GM12878 (cell line): ENCODE measurements at regions not wholly inside any gene's neighbourhood (a gene's known extent, or its start where the extent isn't known, plus 50 kb on each side); places are given as distances from the start of the nearest gene placed in this dataset.

Experiments used
- ATAC-seq: fragments of 200-7000 bp; cut with Tn5 transposase; 3 replicates; pipeline ENCODE4 v1.9.1; 2020; ENCODE audit warnings: mild to moderate bottlenecking, moderate library complexity
- BruUV-seq: library from RNA; stranded (reverse); fragments of 400-500 nt; replicated peaks from 2 replicates; lab custom pipeline; 2021; lab: Mats Ljungman, UMichigan
- CTCF ChIA-PET: fragments of 300-600 bp; sonication (Branson Sonifier 250); formaldehyde crosslinking; extraction: SDS; loops from one replicate; lab custom pipeline; 2021; ENCODE audit warnings: inconsistent platforms; lab: Yijun Ruan, JAX
- POLR2A ChIA-PET: fragments of 350-600 bp; formaldehyde crosslinking; extraction: SDS; loops from one replicate; lab custom pipeline; 2021; ENCODE audit warnings: inconsistent platforms; lab: Charles Lee
- RAD21 ChIA-PET: fragments of 300-600 bp; sonication (Branson Sonifier 250); formaldehyde crosslinking; loops from one replicate; lab custom pipeline; 2023; ENCODE audit warnings: antibody characterized with exemption; ENCODE audit not compliant: unreplicated experiment; lab: Charles Lee
- SMC1A ChIA-PET: fragments of 300-600 bp; sonication (Branson Sonifier 250); formaldehyde crosslinking; loops from one replicate; lab custom pipeline; 2023; ENCODE audit not compliant: unreplicated experiment, uncharacterized antibody; lab: Charles Lee
- DNase-seq: peaks from one replicate; pipeline ENCODE4 v3.0.0-alpha.2; 2011; ENCODE audit warnings: low read depth, low spot score
- FAIRE-seq: peaks from 3 replicates; lab custom pipeline; 2011; peaks lifted over from hg19 to GRCh38; lab: Jason Lieb, UNC
- H2AFZ ChIP-seq: 2 replicates; pipeline ENCODE4 v1.6.0; 2011; ENCODE audit warnings: low read depth, low read length, control low read depth; ENCODE audit not compliant: control insufficient read depth
- H3K27ac ChIP-seq: 2 replicates; pipeline ENCODE4 v1.5.1; 2011; ENCODE audit warnings: control low read depth; ENCODE audit not compliant: control insufficient read depth, insufficient read depth
- H3K27me3 ChIP-seq, 2 experiments: replicated peaks in 1 of 2; 2 replicates each; pipeline versions ENCODE4 v1.6.0 to v1.6.1; 2011; ENCODE audit warnings: low read length in 1 of 2; ENCODE audit not compliant: control insufficient read depth in 2 of 2, insufficient read depth in 2 of 2
- H3K36me3 ChIP-seq, 2 experiments: 2 replicates each; pipeline ENCODE4 v1.5.1; 2011; ENCODE audit warnings: low read length in 1 of 2; ENCODE audit not compliant: control insufficient read depth in 2 of 2, insufficient read depth in 2 of 2
- H3K4me1 ChIP-seq: 2 replicates; pipeline ENCODE4 v1.6.1; 2011; ENCODE audit warnings: mild to moderate bottlenecking, low read length, moderate library complexity, mixed read lengths; ENCODE audit not compliant: control insufficient read depth, insufficient read depth
- H3K4me2 ChIP-seq: 2 replicates; pipeline ENCODE4 v1.6.0; 2011; ENCODE audit warnings: control low read depth; ENCODE audit not compliant: control insufficient read depth, insufficient read depth
- H3K4me3 ChIP-seq: fragments of 200-600 bp; sonication (generic); 2 replicates; pipeline ENCODE4 v1.5.1; 2016
- H3K79me2 ChIP-seq: 2 replicates; pipeline ENCODE4 v1.6.0; 2011; ENCODE audit warnings: low read length; ENCODE audit not compliant: control insufficient read depth, insufficient read depth
- H3K9ac ChIP-seq: 2 replicates; pipeline ENCODE4 v1.8.0; 2011; ENCODE audit warnings: low read length, control low read depth, mixed read lengths; ENCODE audit not compliant: control insufficient read depth, insufficient read depth
- H3K9me3 ChIP-seq: replicated peaks from 3 replicates; pipeline ENCODE4 v1.5.1; 2011; ENCODE audit warnings: mild to moderate bottlenecking, low read length; ENCODE audit not compliant: control insufficient read depth, insufficient read depth
- H4K20me1 ChIP-seq: 2 replicates; pipeline ENCODE4 v1.6.0; 2011; ENCODE audit not compliant: control insufficient read depth, insufficient read depth
- EP300 ChIP-seq, 2 experiments: fragments of 150-350 bp in 1 of 2; IDR thresholded peaks; 2 replicates each; pipeline ENCODE4 v1.6.1; 2011 to 2012; ENCODE audit warnings: low read depth in 2 of 2, low read length in 2 of 2, borderline replicate concordance in 1 of 2, improper control_type of control experiment in 1 of 2, inconsistent platforms in 1 of 2; ENCODE audit not compliant: control insufficient read depth in 1 of 2
- POU2F2 ChIP-seq: IDR thresholded peaks from 3 replicates; pipeline ENCODE4 v1.6.1; 2011; ENCODE audit warnings: low read depth, mild to moderate bottlenecking, low read length, borderline replicate concordance
- YY1 ChIP-seq: IDR thresholded peaks from 2 replicates; pipeline ENCODE4 v1.6.1; 2011; ENCODE audit warnings: low read depth, mild to moderate bottlenecking, low read length
- WGBS: methylation state at CpG from one replicate; pipeline ENCODE4 v1.1.6; 2016; ENCODE audit warnings: low lambda C conversion rate; ENCODE audit not compliant: insufficient replicate concordance, insufficient coverage; ENCODE audit errors: missing lambda C conversion rate; 5-methylcytosine and 5-hydroxymethylcytosine counted together
- in situ Hi-C: fragments of 300-500 bp; cut with MboI; formaldehyde crosslinking; loops from 9 replicates; pipeline ENCODE4 v1.14.3; 2018; ENCODE audit warnings: mixed read lengths
- intact Hi-C: fragments of 100-400 bp; cut with micrococcal nuclease; formaldehyde crosslinking; loops from one replicate; pipeline ENCODE4 v1.14.2; 2022; ENCODE audit not compliant: unreplicated experiment
- TF ChIP-seq, protein P1 (sequence below): fragments of 450-650 bp; formaldehyde crosslinking; IDR thresholded peaks from 2 replicates; pipeline ENCODE4 v1.5.0; 2022; ENCODE audit warnings: mild to moderate bottlenecking, missing genetic modification characterization

DNA sequence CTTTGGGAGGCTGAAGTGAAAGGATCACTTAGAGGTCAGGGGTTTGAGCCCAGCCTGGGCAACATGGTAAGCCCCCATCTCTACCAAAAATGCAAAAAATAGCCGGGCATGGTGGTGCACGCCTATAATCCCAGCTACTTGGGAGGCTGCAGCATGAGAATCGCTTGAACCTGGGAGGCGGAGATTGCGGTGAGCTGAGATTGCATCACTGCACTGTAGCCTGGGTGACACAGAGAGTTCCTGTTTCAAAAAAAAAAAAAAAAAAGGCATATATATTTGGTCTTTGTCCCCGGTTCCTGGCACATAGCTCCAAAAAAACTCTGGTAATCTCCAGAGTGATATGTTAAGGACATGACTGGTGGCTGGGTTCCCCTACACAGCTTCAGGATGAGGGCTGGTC is 147.3 kb downstream of the SEC23IP start:
- Histone ChIP-seq H3K27ac (no peak overlapping the region), H3K27me3 (no peaks in the 10 kb centered on the region), H3K4me1 (no peaks in the 10 kb centered on the region), H4K20me1 (no peaks in the 10 kb centered on the region), H3K4me3 (no peak overlapping the region), H3K9me3 (no peaks in the 10 kb centered on the region), H3K9ac (no peak overlapping the region), H3K4me2 (no peak overlapping the region), H2AFZ (no peak overlapping the region), H3K79me2 (no peaks in the 10 kb centered on the region), H3K36me3 (no peaks in the 10 kb centered on the region)
- DNase-seq (no peak), ATAC-seq (no peak), FAIRE-seq (no peak)
- intact Hi-C loops: no loop called here
- in situ Hi-C loops: no loop called here
- POLR2A ChIA-PET: no interaction called here
- SMC1A ChIA-PET: no interaction called here
- RAD21 ChIA-PET: interaction anchor here (0.7 kb wide), 1 partner anchor 834 kb away, joined by 3 read pairs; no protein-coding TSS in a partner anchor
- no TSS peak for BruUV-seq
- 50% methylated on average over 6 of the region's 6 CpGs for WGBS
- TF ChIP-seq EP300 (IDR thresholded peaks at IDR 0.05; ENCODE audit: borderline replicate concordance in 1 of 2, control insufficient read depth in 1 of 2, low read depth in 2 of 2, low read length in 2 of 2) (no peak), POU2F2 (no peak), YY1 (no peak)
- TF ChIP-seq, protein P1, sequence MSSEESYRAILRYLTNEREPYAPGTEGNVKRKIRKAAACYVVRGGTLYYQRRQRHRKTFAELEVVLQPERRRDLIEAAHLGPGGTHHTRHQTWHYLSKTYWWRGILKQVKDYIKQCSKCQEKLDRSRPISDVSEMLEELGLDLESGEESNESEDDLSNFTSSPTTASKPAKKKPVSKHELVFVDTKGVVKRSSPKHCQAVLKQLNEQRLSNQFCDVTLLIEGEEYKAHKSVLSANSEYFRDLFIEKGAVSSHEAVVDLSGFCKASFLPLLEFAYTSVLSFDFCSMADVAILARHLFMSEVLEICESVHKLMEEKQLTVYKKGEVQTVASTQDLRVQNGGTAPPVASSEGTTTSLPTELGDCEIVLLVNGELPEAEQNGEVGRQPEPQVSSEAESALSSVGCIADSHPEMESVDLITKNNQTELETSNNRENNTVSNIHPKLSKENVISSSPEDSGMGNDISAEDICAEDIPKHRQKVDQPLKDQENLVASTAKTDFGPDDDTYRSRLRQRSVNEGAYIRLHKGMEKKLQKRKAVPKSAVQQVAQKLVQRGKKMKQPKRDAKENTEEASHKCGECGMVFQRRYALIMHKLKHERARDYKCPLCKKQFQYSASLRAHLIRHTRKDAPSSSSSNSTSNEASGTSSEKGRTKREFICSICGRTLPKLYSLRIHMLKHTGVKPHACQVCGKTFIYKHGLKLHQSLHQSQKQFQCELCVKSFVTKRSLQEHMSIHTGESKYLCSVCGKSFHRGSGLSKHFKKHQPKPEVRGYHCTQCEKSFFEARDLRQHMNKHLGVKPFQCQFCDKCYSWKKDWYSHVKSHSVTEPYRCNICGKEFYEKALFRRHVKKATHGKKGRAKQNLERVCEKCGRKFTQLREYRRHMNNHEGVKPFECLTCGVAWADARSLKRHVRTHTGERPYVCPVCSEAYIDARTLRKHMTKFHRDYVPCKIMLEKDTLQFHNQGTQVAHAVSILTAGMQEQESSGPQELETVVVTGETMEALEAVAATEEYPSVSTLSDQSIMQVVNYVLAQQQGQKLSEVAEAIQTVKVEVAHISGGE (CRISPR knock-in tag): no peak
- CTCF ChIA-PET: no interaction called here
